Chondrocyte (in vitro differentiated cells): ENCODE measurements at regions not wholly inside any gene's neighbourhood (a gene's known extent, or its start where the extent isn't known, plus 50 kb on each side); places are given as distances from the start of the nearest gene placed in this dataset.

Experiments used
- DNase-seq: peaks from one replicate; pipeline ENCODE4 v3.0.0; 2021; ENCODE audit warnings: mixed read lengths, low spot score
- H3K27ac Mint-ChIP-seq: one replicate; pipeline ENCODE4 v1.8.0; 2021; ENCODE audit warnings: mild to moderate bottlenecking, moderate library complexity, mixed read lengths; ENCODE audit not compliant: unreplicated experiment
- H3K27me3 Mint-ChIP-seq: 2 replicates; pipeline ENCODE4 v1.8.0; 2021; ENCODE audit warnings: low read depth, mixed read lengths
- H3K36me3 Mint-ChIP-seq: 2 replicates; pipeline ENCODE4 v1.8.0; 2021; ENCODE audit warnings: low read depth, mixed read lengths
- H3K4me1 Mint-ChIP-seq: 2 replicates; pipeline ENCODE4 v1.8.0; 2021; ENCODE audit warnings: low read depth, mild to moderate bottlenecking, mixed read lengths
- H3K4me3 Mint-ChIP-seq: one replicate; pipeline ENCODE4 v1.8.0; 2021; ENCODE audit warnings: mild to moderate bottlenecking, moderate library complexity, mixed read lengths; ENCODE audit not compliant: unreplicated experiment
- H3K9me3 Mint-ChIP-seq: 2 replicates; pipeline ENCODE4 v1.8.0; 2021; ENCODE audit warnings: low read depth, mixed read lengths
- TF ChIP-seq, protein P1 (sequence below): fragments of 200-600 bp; sonication (generic); IDR thresholded peaks from 2 replicates; pipeline ENCODE4 v1.5.0; 2021; ENCODE audit warnings: antibody characterized with exemption, mild to moderate bottlenecking, moderate library complexity

DNA sequence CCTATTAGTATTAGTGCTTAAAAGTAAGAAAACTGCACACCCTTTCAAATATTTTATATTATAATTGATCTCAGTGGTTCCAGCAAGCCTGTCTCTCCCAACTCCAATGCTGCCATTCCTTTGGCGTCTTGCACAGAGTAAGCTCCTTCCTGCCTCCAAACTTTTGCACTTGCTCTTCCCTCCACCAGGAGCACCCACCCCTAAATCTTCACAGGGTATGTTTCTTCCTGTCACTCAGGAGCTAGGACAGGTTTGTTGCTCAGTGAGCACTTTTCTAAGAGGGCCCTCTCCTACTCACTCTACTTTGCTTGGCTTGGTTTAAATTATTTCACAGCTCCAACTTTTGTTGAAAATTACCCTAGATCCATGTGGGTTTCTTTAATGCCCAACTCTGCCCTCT lies 189.1 kb upstream of the ADRA1B start:
- Mint-ChIP-seq H3K36me3 (no peaks in the 10 kb centered on the region), H3K4me1 (no peaks in the 10 kb centered on the region), H3K27ac (no peak overlapping the region), H3K27me3 (peaks cover 59% of the 10 kb centered on the region), H3K4me3 (no peak overlapping the region), H3K9me3 (peaks cover 4% of the 10 kb centered on the region)
- DNase-seq: no peak
- TF ChIP-seq, protein P1, sequence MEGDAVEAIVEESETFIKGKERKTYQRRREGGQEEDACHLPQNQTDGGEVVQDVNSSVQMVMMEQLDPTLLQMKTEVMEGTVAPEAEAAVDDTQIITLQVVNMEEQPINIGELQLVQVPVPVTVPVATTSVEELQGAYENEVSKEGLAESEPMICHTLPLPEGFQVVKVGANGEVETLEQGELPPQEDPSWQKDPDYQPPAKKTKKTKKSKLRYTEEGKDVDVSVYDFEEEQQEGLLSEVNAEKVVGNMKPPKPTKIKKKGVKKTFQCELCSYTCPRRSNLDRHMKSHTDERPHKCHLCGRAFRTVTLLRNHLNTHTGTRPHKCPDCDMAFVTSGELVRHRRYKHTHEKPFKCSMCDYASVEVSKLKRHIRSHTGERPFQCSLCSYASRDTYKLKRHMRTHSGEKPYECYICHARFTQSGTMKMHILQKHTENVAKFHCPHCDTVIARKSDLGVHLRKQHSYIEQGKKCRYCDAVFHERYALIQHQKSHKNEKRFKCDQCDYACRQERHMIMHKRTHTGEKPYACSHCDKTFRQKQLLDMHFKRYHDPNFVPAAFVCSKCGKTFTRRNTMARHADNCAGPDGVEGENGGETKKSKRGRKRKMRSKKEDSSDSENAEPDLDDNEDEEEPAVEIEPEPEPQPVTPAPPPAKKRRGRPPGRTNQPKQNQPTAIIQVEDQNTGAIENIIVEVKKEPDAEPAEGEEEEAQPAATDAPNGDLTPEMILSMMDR: no peak

DNA sequence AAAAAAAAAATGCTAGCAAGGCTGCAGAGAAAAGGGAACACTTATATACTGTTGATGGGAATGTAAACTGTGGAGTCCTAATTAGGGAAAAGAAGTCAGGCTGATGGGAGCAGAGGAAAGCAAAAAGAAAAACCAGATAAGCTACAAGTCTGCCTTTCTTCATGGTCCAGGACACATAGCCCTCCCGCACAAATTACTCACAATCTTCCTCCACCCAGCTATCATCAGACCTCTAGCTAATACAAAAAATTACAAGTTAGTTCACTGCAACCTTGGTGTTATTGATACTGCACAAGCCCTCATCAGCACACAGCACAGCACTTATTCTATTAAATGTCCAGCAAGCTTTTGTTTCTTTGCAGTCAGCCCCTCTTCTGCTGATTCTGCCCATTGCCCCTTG lies 186.0 kb upstream of the ADRA1B start:
- H3K27me3 Mint-ChIP-seq: peaks cover 54% of the 10 kb centered on the region
- DNase-seq: no peak
- no peaks in the 10 kb centered on the region for H3K36me3 Mint-ChIP-seq
- H3K27ac Mint-ChIP-seq: no peak overlapping the region
- TF ChIP-seq, protein P1: no peak
- H3K4me3 Mint-ChIP-seq: no peak overlapping the region
- peaks cover 4% of the 10 kb centered on the region for H3K9me3 Mint-ChIP-seq
- H3K4me1 Mint-ChIP-seq: no peaks in the 10 kb centered on the region

DNA sequence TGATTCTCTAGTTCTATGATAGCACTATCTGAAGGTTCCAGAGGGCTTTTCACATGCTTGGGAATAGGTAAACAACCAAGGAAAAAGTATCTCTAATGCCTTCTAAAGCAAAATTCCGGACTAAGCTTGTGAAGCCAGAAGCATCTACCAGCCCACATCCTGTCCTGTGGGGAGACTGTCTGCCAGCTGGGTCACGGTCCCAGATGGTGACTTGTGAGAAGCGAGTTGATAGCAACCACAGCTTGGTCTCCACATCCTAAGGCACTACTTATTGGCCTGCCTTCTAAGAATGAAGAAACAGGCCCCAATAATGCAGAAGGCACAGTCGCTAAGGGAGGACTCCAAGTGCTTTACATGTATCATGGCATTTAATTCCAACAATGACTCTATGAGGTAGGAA lies 184.1 kb upstream of the ADRA1B start:
- Mint-ChIP-seq H3K36me3 (no peaks in the 10 kb centered on the region), H3K27me3 (peaks cover 59% of the 10 kb centered on the region), H3K9me3 (peaks cover 4% of the 10 kb centered on the region), H3K27ac (no peak overlapping the region), H3K4me3 (no peak overlapping the region), H3K4me1 (no peaks in the 10 kb centered on the region)
- no peak for DNase-seq
- TF ChIP-seq, protein P1: no peak

DNA sequence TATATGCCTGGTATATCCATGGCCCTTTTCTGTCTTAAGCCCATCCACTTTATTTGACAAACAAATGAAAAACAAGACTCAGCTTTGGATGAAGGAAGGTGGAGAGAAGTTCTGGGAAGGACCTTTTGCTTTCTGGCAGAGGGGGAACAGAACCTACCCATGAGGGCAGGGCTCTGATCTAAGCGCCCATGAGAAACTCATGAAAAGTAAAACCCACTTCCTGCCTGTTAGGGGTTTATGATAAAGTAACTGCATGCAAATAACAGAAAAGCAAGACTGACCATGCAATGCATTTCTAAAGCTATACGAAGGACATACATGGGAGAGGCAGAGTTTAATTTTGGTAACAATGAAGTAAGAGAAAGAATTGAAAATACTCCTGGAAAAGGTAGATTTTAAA lies 181.9 kb upstream of the ADRA1B start:
- TF ChIP-seq, protein P1: no peak
- no peaks in the 10 kb centered on the region for H3K36me3 Mint-ChIP-seq
- DNase-seq: no peak
- H3K4me1 Mint-ChIP-seq: no peaks in the 10 kb centered on the region
- no peak overlapping the region for H3K4me3 Mint-ChIP-seq
- no peak overlapping the region for H3K27ac Mint-ChIP-seq
- peaks cover 58% of the 10 kb centered on the region for H3K27me3 Mint-ChIP-seq
- peaks cover 4% of the 10 kb centered on the region for H3K9me3 Mint-ChIP-seq

DNA sequence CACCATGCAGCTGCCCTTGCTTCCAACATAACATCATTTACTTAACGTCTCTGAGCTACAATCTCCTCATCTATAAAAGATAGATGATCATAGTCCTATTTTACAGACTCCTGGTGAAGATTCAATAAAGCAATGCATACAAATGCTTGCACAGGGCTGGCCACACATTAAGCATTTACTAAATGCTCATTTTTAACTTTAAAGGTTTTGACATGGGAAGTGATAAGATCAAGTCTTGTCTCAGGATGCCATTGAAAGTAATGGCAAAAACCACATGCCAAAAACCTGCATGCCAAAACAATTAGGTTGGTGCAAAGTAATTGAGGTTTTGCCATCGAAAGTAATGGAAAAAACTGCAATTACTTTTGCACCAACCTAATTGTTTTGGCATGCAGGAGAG lies 181.2 kb upstream of the ADRA1B start:
- DNase-seq: no peak
- TF ChIP-seq, protein P1: no peak
- no peaks in the 10 kb centered on the region for H3K4me1 Mint-ChIP-seq
- H3K27ac Mint-ChIP-seq: no peak overlapping the region
- peaks cover 53% of the 10 kb centered on the region for H3K27me3 Mint-ChIP-seq
- peaks cover under 1% of the 10 kb centered on the region for H3K9me3 Mint-ChIP-seq
- H3K36me3 Mint-ChIP-seq: no peaks in the 10 kb centered on the region
- H3K4me3 Mint-ChIP-seq: no peak overlapping the region
